NT2/D1 (cell line): ENCODE measurements at regions not wholly inside any gene's neighbourhood (a gene's known extent, or its start where the extent isn't known, plus 50 kb on each side); places are given as distances from the start of the nearest gene placed in this dataset.

Experiments
- DNase-seq: peaks from one replicate; pipeline ENCODE4 v3.0.0-alpha.2; 2011; ENCODE audit warnings: low read depth, low spot score
- H3K27me3 ChIP-seq: 2 replicates; pipeline ENCODE4 v1.6.0; 2011; ENCODE audit warnings: mild to moderate bottlenecking; ENCODE audit not compliant: insufficient read length, insufficient read depth
- H3K36me3 ChIP-seq: 2 replicates; pipeline ENCODE4 v1.6.1; 2011; ENCODE audit warnings: mild to moderate bottlenecking, low read length, mixed read lengths; ENCODE audit not compliant: insufficient read depth, insufficient read length
- H3K4me1 ChIP-seq: 2 replicates; pipeline ENCODE4 v1.5.1; 2011; ENCODE audit not compliant: insufficient read depth, insufficient read length
- H3K4me3 ChIP-seq: 2 replicates; pipeline ENCODE4 v1.5.1; 2011; ENCODE audit warnings: low read depth; ENCODE audit not compliant: insufficient read length
- H3K9ac ChIP-seq: 2 replicates; pipeline ENCODE4 v1.6.0; 2011; ENCODE audit warnings: low read depth; ENCODE audit not compliant: insufficient read length
- H3K9me3 ChIP-seq: 2 replicates; pipeline ENCODE4 v1.5.1; 2011; ENCODE audit warnings: mild to moderate bottlenecking, low read length; ENCODE audit not compliant: insufficient read depth
- SUZ12 ChIP-seq: IDR thresholded peaks from 2 replicates; pipeline ENCODE4 v1.6.1; 2011; ENCODE audit not compliant: insufficient read length, insufficient read depth; ENCODE audit errors: extremely low read depth
- YY1 ChIP-seq: IDR thresholded peaks from 2 replicates; pipeline ENCODE4 v1.6.1; 2011; ENCODE audit not compliant: insufficient read length, insufficient read depth
- ZNF274 ChIP-seq: IDR thresholded peaks from 2 replicates; pipeline ENCODE4 v1.6.1; 2011; ENCODE audit warnings: mild to moderate bottlenecking, low read depth, low read length

DNA sequence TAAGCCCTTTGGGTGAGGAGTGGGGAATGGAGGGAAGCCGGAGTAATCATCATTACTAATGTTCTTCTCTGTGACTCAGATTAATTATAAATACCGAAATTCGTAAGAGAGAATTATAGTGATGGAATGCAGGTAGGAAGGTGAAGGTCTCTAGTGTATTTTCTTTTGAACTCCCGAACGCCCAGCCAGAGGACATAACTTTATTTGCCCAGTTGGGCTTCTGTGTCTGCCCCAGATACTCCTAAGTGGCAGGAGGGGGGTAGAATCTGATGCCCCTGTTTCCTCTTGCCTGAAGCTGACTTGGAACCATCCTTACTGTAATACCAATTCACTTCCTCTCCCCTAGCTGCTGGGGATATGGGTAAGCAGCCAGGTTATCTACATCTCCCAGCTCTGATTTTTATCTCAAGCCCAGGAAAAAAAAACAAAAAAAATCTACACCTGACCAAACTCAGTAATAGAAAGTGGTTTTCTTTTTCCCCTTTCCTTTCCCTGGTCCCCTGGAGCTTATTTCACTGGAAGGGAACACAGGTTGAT, 84.4 kb upstream of the CISTR start:
- DNase-seq = no peak
- Histone ChIP-seq H3K27me3 (no peaks in the 10 kb centered on the region), H3K4me3 (no peak overlapping the region), H3K9me3 (no peaks in the 10 kb centered on the region), H3K9ac (no peak overlapping the region), H3K4me1 (no peaks in the 10 kb centered on the region), H3K36me3 (no peaks in the 10 kb centered on the region)
- TF ChIP-seq YY1 = no peak
- TF ChIP-seq SUZ12 = no peak
- TF ChIP-seq ZNF274 = no peak

DNA sequence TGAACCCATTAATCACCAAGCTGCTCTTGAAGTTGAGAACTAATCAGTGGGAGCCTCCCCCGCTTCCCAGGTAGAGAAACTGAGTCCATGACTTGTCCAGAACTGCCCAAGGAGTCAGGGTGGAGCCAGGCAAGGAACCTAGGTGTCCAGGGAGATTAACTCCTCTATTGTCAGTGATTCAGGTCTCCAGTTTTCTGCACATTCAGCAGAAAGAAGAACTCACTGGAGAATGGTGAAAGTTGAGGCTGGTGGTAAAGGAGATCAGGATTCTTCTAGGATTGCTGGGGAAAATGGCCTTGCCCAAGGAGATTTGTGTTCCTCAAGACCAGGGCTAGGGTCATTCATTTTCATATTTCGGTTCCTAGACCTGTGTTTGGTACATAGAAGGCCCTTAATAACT, 87.2 kb upstream of the CISTR start:
- TF ChIP-seq SUZ12 = no peak
- no peak for TF ChIP-seq ZNF274
- TF ChIP-seq YY1 = no peak
- no peaks in the 10 kb centered on the region for H3K4me1 ChIP-seq
- no peaks in the 10 kb centered on the region for H3K36me3 ChIP-seq
- no peak overlapping the region for H3K9ac ChIP-seq
- H3K4me3 ChIP-seq = no peak overlapping the region
- H3K9me3 ChIP-seq = no peaks in the 10 kb centered on the region
- DNase-seq = no peak
- no peaks in the 10 kb centered on the region for H3K27me3 ChIP-seq

DNA sequence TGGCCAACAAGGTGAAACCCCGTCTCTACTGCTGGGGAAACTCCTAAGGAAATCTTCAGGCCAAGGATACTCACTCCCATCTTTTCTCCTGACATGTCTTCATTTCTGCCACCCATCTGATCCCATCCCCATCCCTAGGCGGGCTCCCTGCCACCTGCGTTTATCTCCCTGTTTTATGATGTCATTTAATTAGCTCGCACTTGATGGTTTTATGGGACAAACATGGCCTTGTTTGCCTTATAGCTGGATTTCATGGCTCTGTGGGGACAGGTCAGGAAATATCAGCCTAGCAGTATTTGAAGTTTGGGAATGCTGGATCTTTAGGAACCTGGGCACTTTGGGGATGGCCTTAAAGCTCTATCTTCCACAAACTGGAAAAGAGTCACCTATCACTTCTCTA, 88.5 kb upstream of the CISTR start:
- DNase-seq = no peak
- Histone ChIP-seq H3K9me3 (no peaks in the 10 kb centered on the region), H3K4me1 (no peaks in the 10 kb centered on the region), H3K9ac (no peak overlapping the region), H3K27me3 (no peaks in the 10 kb centered on the region), H3K4me3 (no peak overlapping the region), H3K36me3 (no peaks in the 10 kb centered on the region)
- TF ChIP-seq YY1 (no peak), SUZ12 (no peak), ZNF274 (no peak)

DNA sequence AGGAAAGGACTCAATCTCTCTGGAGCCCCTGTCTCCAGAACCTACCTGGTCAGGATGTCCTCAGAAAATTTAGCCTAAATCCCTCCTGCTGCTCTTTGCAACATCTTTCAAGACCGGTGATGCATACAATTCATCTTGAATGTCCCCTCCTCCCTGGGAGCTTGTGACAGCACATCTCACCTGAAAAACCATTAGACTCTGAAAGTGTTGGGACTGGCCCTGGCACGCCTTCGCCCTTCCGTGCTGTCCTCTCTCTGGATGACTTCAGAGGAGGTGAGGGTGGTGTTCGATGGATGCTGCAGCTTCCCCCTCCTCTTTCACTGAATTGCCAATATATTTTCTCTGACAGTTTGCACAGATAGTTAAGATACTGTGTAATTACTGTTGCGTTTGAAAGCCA, 90.9 kb upstream of the CISTR start:
- Histone ChIP-seq H3K4me3 (no peak overlapping the region), H3K27me3 (no peaks in the 10 kb centered on the region), H3K9ac (no peak overlapping the region), H3K9me3 (no peaks in the 10 kb centered on the region), H3K4me1 (no peaks in the 10 kb centered on the region), H3K36me3 (no peaks in the 10 kb centered on the region)
- TF ChIP-seq ZNF274 (no peak), SUZ12 (no peak), YY1 (no peak)
- no peak for DNase-seq

DNA sequence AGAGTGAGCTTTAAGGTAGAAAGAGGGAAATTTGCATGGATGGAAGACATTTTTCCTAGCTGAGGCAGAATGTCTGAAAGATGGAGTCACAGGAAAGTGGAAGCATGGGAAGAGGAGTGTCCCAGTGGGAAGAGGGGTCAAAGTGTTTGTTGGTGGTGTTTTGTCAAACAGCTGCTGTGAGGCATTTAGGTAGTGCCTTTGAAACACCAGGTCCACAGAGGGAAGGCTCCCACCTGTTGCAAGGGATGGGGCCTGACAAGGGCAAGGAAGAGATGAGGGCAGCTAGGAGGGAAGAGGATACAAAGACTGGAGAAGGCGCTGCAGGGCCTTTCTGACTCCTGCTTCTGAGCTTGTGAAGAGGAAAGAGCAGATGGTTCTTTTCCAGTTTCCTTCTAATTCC, 91.8 kb upstream of the CISTR start:
- Histone ChIP-seq H3K9ac (no peak overlapping the region), H3K9me3 (no peaks in the 10 kb centered on the region), H3K27me3 (no peaks in the 10 kb centered on the region), H3K4me3 (no peak overlapping the region), H3K4me1 (no peaks in the 10 kb centered on the region), H3K36me3 (no peaks in the 10 kb centered on the region)
- DNase-seq = no peak
- TF ChIP-seq YY1 (no peak), SUZ12 (no peak), ZNF274 (no peak)

DNA sequence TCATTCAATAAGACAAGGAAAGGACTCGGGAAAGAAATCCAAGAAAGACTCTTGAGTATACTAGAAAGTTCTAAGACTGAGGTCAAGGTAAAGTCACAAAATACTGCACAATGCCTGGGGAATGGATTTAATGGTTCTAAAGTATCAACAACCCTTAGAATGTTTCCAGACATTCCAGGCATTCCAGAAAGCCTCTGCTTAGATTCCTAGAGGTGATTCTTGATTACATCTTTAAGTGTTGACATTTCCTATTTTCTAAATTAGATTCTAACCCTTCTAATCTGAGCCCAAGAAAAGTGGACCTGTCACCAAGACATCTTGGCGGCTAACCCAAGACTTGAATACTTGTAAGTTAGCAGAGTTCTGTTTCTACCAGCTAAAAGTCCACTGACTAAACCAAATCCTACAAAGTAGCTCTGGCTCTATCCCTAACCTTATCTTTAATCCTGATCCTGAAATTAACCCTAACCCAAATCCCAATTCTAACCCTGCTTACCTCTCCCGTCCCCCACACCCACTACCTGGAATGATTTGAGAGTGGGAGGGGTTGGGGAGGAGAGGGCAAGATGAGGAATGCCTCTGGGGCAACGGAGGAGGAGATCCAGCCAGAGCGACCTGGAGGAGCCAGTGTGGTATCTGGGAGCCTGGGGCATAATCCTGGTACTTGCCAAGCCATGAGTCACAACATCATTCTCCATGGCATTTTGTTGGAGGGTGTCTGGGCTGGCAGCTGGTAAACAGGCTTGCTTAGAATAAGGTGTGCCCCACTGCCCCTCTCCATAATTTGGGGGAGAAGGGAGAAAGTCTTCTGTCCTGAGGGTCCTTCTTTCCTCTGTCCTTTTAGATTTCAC, 93.4 kb upstream of the HOXC13 start:
- H3K27me3 ChIP-seq = no peaks in the 10 kb centered on the region
- no peak overlapping the region for H3K4me3 ChIP-seq
- no peaks in the 10 kb centered on the region for H3K9me3 ChIP-seq
- TF ChIP-seq SUZ12 = no peak
- no peak for TF ChIP-seq ZNF274
- TF ChIP-seq YY1 = no peak
- no peak for DNase-seq
- no peaks in the 10 kb centered on the region for H3K36me3 ChIP-seq
- no peak overlapping the region for H3K9ac ChIP-seq
- no peaks in the 10 kb centered on the region for H3K4me1 ChIP-seq

DNA sequence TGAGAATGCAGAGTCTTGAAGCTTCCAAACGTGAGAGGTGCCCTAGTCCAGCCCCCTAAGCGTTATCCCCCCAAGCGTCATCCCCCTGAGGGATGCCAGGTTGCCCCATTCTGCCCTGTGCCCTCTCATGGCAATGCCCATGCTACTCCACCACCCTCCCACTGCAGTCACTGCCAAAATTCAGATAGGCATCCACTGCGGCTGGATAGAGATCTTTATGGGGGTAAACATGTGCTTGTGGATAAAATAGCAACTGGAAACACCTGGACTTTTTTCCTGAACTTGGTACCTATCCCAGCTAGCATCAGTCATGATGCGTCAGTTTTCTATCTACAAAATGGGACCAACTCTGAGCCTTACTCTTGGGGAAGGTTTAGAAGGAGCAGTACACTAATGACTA, 92.7 kb upstream of the HOXC13 start:
- H3K27me3 ChIP-seq = no peaks in the 10 kb centered on the region
- no peaks in the 10 kb centered on the region for H3K4me1 ChIP-seq
- no peak overlapping the region for H3K4me3 ChIP-seq
- no peak for DNase-seq
- H3K9ac ChIP-seq = no peak overlapping the region
- no peaks in the 10 kb centered on the region for H3K9me3 ChIP-seq
- TF ChIP-seq SUZ12 (no peak), ZNF274 (no peak), YY1 (no peak)
- no peaks in the 10 kb centered on the region for H3K36me3 ChIP-seq
